Endometrium (tissue), 2 donors: ENCODE measurements at regions not wholly inside any gene's neighbourhood (a gene's known extent, or its start where the extent isn't known, plus 50 kb on each side); places are given as distances from the start of the nearest gene placed in this dataset.

Source experiments
- FAIRE-seq: peaks from 2 replicates; lab custom pipeline; 2012; peaks lifted over from hg19 to GRCh38; lab: Jason Lieb, UNC
- donor health status: control.
- donor health status: control.

DNA sequence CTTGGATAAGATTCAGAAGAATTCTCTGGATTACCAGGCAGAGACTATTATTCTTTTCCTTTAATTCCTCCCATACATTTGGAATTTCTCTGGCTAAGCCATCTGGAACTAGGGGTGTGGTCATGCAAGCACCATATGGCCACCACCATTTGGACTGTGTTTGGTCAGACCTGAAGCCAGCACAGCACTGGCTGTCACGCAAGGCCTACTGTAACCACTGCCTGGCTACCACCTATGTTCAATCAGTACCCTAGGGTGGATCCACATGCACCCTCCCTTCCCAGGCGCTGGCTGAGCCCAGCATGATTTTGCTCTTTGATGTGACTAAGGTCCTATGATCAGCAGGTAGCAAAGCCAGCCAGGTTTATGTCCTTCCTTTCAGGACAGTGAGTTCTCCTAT lies 287.8 kb upstream of the GOLIM4 start:
- no peak for FAIRE-seq

GRCh38 chr3:168371846-168372245 lies 276.1 kb upstream of the GOLIM4 start:
- FAIRE-seq, result no peak

GRCh38 chr3:168364967-168365366 lies 269.2 kb upstream of the GOLIM4 start:
- no peak for FAIRE-seq

- no peak for FAIRE-seq
These were observed 267.0 kb upstream of the GOLIM4 start for GRCh38 chr3:168362661-168363247.

DNA sequence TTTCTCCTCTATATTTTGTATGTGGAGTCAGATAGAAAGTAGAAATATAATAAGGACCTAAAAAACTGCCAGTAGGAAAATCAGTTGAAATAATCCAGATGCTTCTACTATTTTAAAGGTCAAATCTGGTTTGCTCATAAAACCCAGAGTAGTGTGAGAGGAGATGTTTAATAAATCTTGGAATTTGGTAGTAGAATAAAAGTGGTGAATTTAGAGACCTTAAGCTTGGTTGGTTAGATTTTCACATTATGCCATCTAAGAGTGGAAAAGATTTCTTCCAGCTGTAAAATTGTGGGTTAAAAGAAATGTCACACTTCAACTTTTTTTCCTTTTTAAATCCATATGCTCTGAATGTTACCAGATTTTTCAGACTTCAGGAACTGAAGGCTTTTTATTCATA lies 266.4 kb upstream of the GOLIM4 start:
- no peak for FAIRE-seq

- no peak for FAIRE-seq
These were observed 265.3 kb upstream of the GOLIM4 start for GRCh38 chr3:168360993-168361392.

DNA sequence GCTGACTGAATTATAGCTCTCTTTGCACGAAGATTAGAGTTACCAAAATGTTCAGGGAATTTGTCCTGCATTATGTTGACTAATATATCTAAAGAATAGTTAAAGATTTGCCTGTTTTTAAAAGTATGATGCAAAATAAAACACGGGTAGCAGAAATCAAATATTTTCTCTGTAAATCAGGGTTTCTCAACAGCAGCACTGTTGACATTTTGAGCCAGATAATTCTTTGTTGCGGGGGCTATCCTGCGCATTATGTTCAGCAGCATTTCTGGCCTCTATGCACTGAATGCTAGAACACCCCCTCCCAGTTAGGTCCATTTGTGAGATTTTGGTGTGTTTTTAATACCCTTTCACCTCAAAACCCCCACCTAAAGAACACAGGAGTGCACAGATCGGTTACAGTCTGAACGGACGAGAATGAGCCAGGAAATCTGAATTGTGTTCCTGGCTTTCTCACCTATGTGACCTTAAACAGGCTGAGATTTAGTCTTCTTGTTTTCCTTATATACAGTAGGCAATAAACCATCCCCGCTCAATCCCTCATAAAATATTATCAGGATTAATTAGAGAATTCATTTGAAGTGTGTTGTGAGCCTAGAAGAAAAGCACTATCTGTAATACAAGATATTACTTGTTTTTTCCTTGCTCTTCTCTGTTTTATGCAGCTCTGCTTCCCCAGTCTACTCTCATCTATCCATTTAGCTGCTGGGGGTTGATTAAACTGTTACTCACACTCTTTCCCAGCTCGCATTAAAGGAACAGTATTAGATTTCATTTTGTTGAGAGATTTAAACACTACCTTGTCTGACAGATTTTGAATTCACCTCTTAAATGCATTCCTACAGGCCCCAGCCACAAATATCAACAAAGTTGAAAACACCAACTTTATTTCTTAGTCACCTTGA lies 247.5 kb upstream of the GOLIM4 start:
- FAIRE-seq, result no peak

DNA sequence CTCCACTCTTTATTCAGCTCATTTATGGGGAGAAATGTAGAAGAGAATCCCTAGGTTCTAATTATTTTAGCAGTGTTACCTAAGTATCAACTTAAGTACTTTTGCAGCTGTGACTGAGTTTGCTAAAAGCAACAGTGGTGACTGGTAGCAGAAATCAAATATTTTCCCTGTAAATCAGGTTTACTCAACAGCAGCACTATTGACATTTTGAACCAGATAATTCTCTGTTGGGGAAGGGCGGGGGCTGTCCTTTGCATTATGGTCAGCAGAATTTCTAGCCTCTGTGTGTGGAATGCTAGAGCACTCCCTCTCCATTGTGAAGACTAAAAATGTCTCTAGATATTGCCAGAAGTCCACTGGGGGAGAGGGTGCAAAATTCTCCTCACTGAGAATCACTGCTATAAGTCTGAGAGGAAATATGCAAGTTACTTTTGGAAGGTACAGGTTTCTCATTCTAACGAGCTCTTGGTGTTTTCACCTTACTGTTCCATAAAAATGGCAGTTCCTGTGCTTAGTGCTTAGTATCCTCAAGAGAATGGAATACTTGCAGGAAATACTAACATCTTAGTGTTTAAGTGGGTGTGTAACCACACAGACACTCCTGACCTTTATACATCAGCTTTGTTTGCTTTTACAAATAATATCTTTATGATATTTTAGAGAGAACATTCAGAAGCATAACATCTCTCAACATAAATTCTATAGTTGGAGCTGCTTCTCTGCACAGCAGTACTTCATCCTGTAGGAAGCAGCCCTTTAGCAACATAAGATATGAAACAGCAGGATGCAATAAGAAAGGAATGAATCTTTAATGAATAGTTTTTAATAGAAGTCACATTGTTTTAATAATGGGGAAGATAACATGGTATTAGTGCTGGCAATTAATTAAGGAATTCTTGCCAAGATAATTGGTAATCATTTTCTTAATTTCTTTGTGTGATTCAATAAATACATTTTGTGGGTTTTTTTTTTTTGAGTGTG lies 246.5 kb upstream of the GOLIM4 start:
- FAIRE-seq, result no peak

GRCh38 chr3:168341192-168341815 lies 245.6 kb upstream of the GOLIM4 start:
- no peak for FAIRE-seq

DNA sequence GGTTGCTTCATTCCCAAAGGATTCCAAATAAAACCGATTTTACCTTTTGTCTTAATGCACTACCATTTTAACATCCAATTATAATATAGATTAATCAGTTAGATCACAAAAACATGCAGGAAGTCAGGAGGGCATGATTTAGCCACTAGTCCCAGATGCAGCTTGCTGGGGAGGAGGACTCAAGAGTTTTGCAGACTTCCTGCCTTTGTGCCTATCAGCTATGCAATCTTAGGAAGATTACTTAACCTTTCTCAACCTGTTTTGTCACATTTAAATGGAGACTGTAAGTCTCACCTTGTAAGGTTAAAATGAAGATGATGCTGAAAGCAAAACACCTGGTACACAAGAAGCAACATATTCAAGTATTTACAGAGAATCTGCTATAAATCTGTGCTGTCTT lies 242.4 kb upstream of the GOLIM4 start:
- no peak for FAIRE-seq

DNA sequence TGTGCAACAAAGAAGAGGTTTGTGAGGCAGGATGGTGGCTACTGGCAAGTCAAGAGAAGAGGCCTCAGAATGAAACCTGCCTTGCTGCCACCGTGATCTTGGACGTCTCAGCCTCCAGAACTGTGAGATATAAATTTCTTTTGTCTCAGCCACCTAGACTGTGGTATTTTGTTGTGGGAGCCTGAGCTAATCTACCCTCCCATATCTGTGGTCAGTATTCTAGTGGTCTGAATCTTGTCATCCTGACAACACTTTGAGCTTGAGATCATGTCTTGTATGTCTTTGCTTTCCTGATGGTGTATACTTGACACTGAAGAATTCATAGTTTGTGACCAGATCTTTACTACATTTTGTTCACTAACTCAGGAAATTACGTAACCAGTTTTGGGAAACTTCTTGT lies 240.6 kb upstream of the GOLIM4 start:
- FAIRE-seq, result no peak

- FAIRE-seq, result no peak
These were observed 237.7 kb upstream of the GOLIM4 start for GRCh38 chr3:168333410-168333935.

DNA sequence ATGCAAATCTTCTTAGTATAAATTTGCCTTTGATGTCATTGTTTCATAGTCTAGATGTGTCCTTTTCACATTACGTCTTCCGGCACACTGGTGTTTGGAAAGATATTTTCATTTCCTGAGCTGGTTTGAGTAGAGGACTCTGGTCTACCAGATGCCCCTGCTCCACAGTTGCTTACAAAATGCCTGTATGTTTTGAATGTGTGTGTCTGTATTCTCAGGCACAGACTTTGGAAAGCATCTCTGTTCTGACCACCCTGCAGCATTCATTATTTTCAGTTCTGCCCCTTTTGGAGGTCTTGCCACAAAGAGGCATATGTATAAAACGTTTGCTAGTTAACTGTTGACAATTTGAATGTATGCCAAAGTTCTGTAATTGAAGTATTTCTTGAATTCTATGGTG lies 236.0 kb upstream of the GOLIM4 start:
- no peak for FAIRE-seq

DNA sequence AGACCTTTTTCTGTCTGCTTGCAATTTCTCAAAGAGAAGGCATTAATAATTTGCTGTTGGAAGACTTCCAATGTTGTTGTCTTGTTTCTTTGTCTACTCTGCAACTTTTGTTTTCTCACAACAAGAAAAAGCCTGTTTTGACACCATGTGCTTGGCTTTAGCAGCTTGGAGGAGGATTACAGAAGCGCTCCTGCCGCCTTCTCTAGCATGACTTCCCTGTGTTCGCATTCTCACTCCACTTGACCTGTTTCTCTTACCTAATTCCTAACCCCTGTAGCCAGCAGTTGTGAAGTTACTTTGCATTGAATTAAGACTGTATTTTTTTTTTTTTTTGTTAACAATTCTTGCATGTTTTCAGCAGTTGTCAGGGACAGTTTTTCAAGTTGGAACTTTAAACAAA lies 235.3 kb upstream of the GOLIM4 start:
- no peak for FAIRE-seq

DNA sequence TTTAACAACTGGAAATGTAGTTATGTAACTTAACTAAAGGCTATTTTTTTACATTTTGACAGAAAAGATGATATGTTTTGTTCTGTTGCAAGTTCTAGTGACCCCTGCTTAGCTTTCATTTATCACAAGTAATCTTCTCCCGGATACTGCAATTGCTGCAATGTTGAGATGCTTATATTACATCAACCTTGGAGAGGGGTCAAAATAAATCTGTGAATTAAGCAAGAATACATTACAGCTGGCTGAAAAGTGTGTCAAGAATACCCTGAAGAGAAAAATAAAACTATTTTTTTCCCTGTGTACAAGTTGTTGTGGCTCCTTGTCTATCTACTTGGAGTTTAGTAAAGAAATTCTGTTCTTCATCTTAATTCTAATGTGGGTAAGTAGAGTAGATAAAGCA lies 232.1 kb upstream of the GOLIM4 start:
- no peak for FAIRE-seq

DNA sequence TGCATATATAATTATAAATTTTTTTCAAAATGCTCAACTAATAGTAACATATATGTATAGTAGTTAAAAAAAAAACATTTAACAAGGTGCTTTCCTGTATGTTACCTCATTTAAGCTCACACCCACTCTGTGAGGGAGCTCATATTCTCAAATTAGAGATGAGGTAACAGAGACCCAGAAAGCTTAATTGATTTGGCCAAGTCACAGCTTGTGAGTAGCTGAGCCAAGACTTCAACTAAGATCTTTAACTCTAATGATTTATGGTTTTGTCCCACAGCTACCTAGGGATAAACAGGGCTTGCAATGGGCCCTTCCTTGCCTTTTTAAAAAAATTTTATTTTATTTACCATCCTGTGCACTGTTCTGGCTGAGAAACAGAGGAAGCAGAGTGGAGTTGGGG lies 230.0 kb upstream of the GOLIM4 start:
- FAIRE-seq, result no peak

DNA sequence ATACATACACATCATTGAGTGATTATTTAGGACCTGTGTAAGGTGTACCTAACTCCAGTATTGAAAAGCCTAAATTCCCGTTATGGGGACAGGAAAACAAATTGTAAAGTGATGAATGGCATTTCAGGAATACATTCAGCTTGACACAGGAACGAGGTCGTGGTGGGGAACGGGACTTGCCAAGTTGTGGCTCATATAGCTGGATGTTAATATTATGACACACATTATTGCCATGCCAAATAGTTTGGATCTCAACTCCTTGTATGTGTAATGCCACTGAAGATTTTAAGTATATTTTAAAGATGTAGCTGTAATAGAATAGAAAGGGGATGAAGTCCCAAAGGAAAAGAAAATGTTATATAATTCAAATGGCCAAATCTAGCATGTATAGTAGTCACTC lies 227.2 kb upstream of the GOLIM4 start:
- FAIRE-seq, result no peak

DNA sequence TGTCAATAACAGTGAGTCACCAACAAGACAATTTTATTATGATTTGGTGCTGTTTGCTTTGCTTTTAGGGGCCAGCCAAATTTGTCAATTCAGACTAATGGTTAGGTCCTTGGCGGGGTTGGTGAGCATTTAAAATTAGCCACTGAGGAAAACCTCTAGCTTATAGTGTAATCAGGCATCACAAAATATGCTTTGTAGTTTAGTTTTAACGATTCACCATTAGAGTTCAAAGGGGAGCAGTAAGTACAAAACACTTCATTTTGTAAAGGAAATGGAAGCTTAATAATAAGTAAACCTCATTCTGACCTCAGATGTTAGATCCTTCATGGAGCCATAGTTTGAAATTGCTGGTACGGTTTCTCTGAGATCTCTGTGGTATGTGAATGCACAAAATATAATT lies 218.4 kb upstream of the GOLIM4 start:
- FAIRE-seq, result no peak

DNA sequence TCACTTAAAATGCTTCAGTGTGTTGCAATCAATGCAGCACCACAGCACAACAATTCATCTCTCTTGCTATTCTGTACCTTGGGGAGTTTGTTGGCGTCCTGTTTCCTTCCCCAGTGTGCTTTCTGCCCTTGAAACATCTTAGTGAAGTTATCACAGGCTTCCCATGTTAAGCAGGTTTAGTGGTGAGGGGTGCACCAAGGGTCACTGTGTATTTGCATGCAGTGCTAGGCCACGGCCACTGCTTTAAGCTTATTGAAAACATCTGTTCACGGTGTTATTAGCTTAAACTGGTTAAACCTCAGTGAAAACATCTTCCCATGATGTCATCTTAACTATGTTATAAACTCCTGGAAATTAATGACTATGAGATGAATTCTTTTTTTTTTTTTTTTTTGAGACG lies 217.3 kb upstream of the GOLIM4 start:
- no peak for FAIRE-seq

DNA sequence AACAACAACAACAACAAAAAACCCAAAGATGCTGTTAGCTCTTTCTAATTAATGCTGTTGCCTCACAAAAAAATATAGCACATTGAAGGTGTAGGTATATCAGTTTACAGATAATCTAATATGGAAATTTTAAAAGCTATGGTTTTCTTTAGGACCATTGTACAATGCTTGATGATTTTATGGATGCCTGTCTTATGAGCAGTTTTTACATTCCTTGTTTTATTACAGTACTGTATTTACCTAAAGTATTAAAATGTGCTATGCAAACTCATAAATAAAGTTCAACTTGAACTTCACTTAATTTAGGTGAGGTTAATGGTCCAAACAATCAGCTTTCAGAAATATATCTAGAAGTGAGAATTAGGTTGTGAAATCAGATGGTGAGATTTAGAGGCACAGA lies 212.2 kb upstream of the GOLIM4 start:
- no peak for FAIRE-seq

- no peak for FAIRE-seq
These were observed 199.3 kb upstream of the GOLIM4 start for GRCh38 chr3:168295027-168295426.

GRCh38 chr3:168292296-168292695 lies 196.6 kb upstream of the GOLIM4 start:
- FAIRE-seq, result no peak
